ENCODE measurements at regions not wholly inside any gene's neighbourhood (a gene's known extent, or its start where the extent isn't known, plus 50 kb on each side); places are given as distances from the start of the nearest gene placed in this dataset.

DNA sequence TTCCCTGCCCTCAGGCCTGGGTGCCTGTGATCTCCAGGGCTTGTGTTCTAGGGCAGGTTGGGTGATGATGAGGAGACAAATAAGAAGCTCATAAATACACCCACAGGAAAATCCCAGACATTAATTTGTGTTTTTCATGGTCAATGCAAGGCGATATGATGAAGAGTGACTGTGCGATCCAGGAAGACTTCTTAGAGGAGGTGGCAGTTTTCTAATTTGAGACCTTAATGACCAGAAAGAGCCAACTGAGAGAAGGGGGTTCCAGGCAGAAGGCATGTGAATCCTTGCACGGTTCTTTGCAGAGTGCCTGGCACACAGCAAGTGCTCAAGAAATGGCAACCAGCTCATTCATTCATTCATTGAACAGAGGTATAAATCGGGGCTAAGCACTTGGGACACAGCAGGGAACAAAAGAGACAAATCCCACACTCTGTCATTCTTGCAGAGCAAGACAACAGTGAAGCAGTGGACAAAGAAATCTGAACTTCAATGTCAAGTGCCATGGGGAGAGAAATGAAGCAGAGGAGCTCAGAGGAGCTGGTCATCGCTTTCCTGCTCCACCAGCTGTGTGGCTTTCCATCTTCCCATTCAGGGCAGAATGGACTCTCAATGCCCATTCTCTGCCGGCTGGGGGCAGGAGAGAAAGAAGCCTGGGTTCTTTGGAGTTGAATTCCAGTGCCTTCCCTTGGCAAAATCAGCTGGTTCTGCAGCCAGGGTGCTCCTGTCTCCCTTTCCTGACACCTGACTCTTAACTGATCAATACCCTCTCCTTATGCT lies 128.3 kb downstream of the AACS start:
- no peak for TF ChIP-seq Cebpa-rat (IDR thresholded peaks at IDR 0.05)
- Histone ChIP-seq H3K27ac (no peak overlapping the region), H3K9ac (no peak overlapping the region), H3K36me3 (no peaks in the 10 kb centered on the region), H3K9me3 (no peaks in the 10 kb centered on the region), H3K4me3 (no peak overlapping the region), H3K4me2 (no peak overlapping the region), H4K20me1 (peaks cover 15% of the 10 kb centered on the region), H3K4me1 (no peaks in the 10 kb centered on the region), H3K27me3 (peaks cover 45% of the 10 kb centered on the region)

- no peak overlapping the region for H3K4me3 ChIP-seq
- H4K20me1 ChIP-seq, result peaks cover 8% of the 10 kb centered on the region; the same call in 1 of the 2 replicates
- no peaks in the 10 kb centered on the region for H3K36me3 ChIP-seq
- H3K9me3 ChIP-seq, result no peaks in the 10 kb centered on the region
- no peak overlapping the region for H3K9ac ChIP-seq
- no peak for TF ChIP-seq Cebpa-rat (IDR thresholded peaks at IDR 0.05)
- no peaks in the 10 kb centered on the region for H3K4me1 ChIP-seq
- H3K27ac ChIP-seq, result no peak overlapping the region
- H3K4me2 ChIP-seq, result no peak overlapping the region
- H3K27me3 ChIP-seq, result peaks cover 38% of the 10 kb centered on the region
Observed at GRCh38 chr12:125194163-125194773, 129.0 kb downstream of the AACS start.

- Histone ChIP-seq H3K4me1 (no peaks in the 10 kb centered on the region), H3K9ac (no peak overlapping the region), H3K4me3 (no peak overlapping the region), H3K27ac (no peak overlapping the region), H3K9me3 (no peaks in the 10 kb centered on the region), H4K20me1 (0 out of 2 replicates have a peak, but pooled peaks cover under 1% of the 10 kb centered on the region), H3K36me3 (no peaks in the 10 kb centered on the region), H3K4me2 (no peak overlapping the region), H3K27me3 (peaks cover 31% of the 10 kb centered on the region)
- TF ChIP-seq Cebpa-rat (IDR thresholded peaks at IDR 0.05), result no peak
Observed at GRCh38 chr12:125194987-125195386, 129.8 kb downstream of the AACS start.

DNA sequence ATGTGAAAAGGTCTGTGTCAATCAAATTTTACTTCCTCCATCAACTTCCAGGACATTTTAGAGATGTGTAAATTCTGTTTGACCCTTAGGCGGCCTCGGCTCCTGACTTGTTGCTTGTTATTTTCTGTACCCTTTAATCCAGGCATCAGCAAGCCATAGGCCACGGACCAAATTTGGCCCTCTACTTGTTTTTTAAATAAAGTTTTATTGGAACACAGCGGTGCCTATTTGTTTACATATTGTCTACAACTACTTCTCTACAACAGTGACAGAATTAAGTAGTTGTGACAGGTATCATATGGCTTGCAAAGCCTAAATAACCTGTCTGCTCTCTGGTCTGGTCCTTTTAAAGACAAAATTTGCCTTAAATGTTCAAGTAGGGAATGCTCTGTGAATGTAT lies 132.1 kb downstream of the AACS start:
- Histone ChIP-seq H3K4me2 (no peak overlapping the region), H4K20me1 (no peaks in the 10 kb centered on the region), H3K27me3 (peaks cover 12% of the 10 kb centered on the region), H3K27ac (no peak overlapping the region), H3K4me1 (no peaks in the 10 kb centered on the region), H3K36me3 (no peaks in the 10 kb centered on the region), H3K9me3 (peaks cover 5% of the 10 kb centered on the region; the same call in 1 of the 2 replicates), H3K9ac (no peak overlapping the region), H3K4me3 (no peak overlapping the region)
- no peak for TF ChIP-seq Cebpa-rat (IDR thresholded peaks at IDR 0.05)

GRCh38 chr12:125198652-125199051 lies 133.4 kb downstream of the AACS start:
- no peak overlapping the region for H3K27ac ChIP-seq
- H3K4me2 ChIP-seq, result no peak overlapping the region
- peaks cover 5% of the 10 kb centered on the region; the same call in 1 of the 2 replicates for H3K9me3 ChIP-seq
- no peak overlapping the region for H3K9ac ChIP-seq
- peaks cover 8% of the 10 kb centered on the region for H3K27me3 ChIP-seq
- H3K4me3 ChIP-seq, result no peak overlapping the region
- H3K4me1 ChIP-seq, result no peaks in the 10 kb centered on the region
- no peaks in the 10 kb centered on the region for H3K36me3 ChIP-seq
- H4K20me1 ChIP-seq, result no peaks in the 10 kb centered on the region
- no peak for TF ChIP-seq Cebpa-rat (IDR thresholded peaks at IDR 0.05)

DNA sequence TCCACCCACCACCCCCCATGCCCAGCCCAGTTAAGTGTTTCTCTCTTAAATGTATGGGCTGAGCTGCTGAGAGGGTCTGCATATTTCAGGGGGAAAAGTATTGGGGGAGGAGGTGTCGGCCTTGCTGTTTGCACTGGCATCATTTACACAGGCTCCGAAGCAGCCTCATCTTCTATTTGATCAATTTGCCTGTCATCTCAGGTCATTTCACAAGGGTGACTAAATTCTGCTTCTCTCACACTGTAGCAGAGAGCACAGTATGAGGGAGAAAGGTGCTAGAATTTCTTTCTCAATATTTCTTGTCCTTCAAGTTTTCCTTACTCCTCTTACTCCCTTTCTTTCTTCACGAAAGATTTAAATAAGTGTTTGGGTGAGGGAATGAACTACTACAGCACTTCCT lies 135.9 kb downstream of the AACS start:
- Histone ChIP-seq H3K27me3 (no peaks in the 10 kb centered on the region), H3K4me3 (no peak overlapping the region), H4K20me1 (no peaks in the 10 kb centered on the region), H3K4me2 (no peak overlapping the region), H3K4me1 (no peaks in the 10 kb centered on the region), H3K27ac (no peak overlapping the region), H3K9ac (no peak overlapping the region), H3K9me3 (peaks cover 5% of the 10 kb centered on the region; the same call in 1 of the 2 replicates), H3K36me3 (no peaks in the 10 kb centered on the region)
- no peak for TF ChIP-seq Cebpa-rat (IDR thresholded peaks at IDR 0.05)

GRCh38 chr12:125201940-125202339 lies 136.7 kb downstream of the AACS start:
- Histone ChIP-seq H3K27me3 (no peaks in the 10 kb centered on the region), H3K9ac (no peak overlapping the region), H3K27ac (no peak overlapping the region), H3K4me3 (no peak overlapping the region), H3K4me1 (no peaks in the 10 kb centered on the region), H3K9me3 (peaks cover 5% of the 10 kb centered on the region; the same call in 1 of the 2 replicates), H3K36me3 (no peaks in the 10 kb centered on the region), H4K20me1 (no peaks in the 10 kb centered on the region), H3K4me2 (no peak overlapping the region)
- no peak for TF ChIP-seq Cebpa-rat (IDR thresholded peaks at IDR 0.05)

- Histone ChIP-seq H4K20me1 (no peaks in the 10 kb centered on the region), H3K9ac (no peak overlapping the region), H3K4me3 (no peak overlapping the region), H3K27ac (no peak overlapping the region), H3K4me2 (no peak overlapping the region), H3K27me3 (no peaks in the 10 kb centered on the region), H3K4me1 (no peaks in the 10 kb centered on the region), H3K9me3 (peaks cover 5% of the 10 kb centered on the region; the same call in 1 of the 2 replicates), H3K36me3 (no peaks in the 10 kb centered on the region)
- TF ChIP-seq Cebpa-rat (IDR thresholded peaks at IDR 0.05), result no peak
Observed at GRCh38 chr12:125202421-125202820, 137.2 kb downstream of the AACS start.

GRCh38 chr12:125203145-125203765 lies 138.0 kb downstream of the AACS start:
- Histone ChIP-seq H3K36me3 (no peaks in the 10 kb centered on the region), H3K27me3 (no peaks in the 10 kb centered on the region), H3K27ac (no peak overlapping the region), H3K9ac (no peak overlapping the region), H3K9me3 (peaks cover 5% of the 10 kb centered on the region; the same call in 1 of the 2 replicates), H3K4me1 (no peaks in the 10 kb centered on the region), H4K20me1 (no peaks in the 10 kb centered on the region), H3K4me3 (no peak overlapping the region), H3K4me2 (no peak overlapping the region)
- no peak for TF ChIP-seq Cebpa-rat (IDR thresholded peaks at IDR 0.05)

DNA sequence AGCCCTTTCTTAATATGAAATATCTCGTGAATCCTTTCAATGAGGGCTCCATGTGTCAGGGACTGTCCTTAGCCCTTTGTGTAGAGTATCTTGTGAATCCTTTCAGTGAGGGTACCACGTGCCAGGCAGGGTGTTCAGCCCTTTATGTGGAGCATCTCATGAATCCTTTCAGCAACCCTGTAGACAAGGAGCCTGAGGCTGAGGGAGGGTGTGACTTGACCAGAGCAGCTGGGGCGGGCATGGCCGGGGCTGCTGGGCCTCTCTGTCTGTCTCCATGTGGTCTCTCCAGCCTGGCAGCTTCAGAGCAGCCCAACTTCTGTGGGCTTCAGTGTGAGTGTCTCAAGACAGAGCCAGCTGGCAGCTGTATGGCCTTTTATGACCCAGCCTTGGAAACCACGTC lies 140.2 kb downstream of the AACS start:
- H3K4me3 ChIP-seq, result no peak overlapping the region
- no peak overlapping the region for H3K4me2 ChIP-seq
- H3K27me3 ChIP-seq, result no peaks in the 10 kb centered on the region
- TF ChIP-seq Cebpa-rat (IDR thresholded peaks at IDR 0.05), result no peak
- H3K4me1 ChIP-seq, result peaks cover 14% of the 10 kb centered on the region
- no peaks in the 10 kb centered on the region for H3K36me3 ChIP-seq
- H4K20me1 ChIP-seq, result no peaks in the 10 kb centered on the region
- no peak overlapping the region for H3K9ac ChIP-seq
- peaks cover 4% of the 10 kb centered on the region; the same call in 1 of the 2 replicates for H3K9me3 ChIP-seq
- H3K27ac ChIP-seq, result no peak overlapping the region
